HT1080 (cell line): ENCODE measurements at regions not wholly inside any gene's neighbourhood (a gene's known extent, or its start where the extent isn't known, plus 50 kb on each side); places are given as distances from the start of the nearest gene placed in this dataset.

Experiments
- DNase-seq: peaks from one replicate; pipeline ENCODE4 v3.0.0-alpha.2; 2015; ENCODE audit warnings: low read depth

DNA sequence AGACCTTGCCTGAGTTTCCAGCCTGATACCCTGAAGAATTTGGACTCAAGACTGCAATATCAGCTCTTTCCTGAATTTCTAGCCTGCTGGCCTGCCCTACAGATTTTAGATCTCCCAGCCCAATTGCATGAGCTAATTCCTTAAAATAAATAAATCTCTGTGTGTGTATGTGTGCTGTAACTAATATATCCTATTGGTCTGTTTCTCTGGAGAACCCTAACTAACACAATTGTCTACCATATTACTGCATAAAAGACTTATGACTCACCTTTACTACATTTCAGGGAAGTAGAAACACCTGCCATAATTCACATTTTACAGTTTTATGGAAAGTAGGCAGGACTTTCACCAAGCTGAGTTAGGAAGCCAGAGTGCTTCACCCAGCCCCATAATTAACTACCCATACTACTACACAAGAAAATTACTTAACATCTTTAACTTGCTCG lies 90.7 kb upstream of the BEND6 start:
- DNase-seq = peak; percentile 57

GRCh38 chr6:56863366-56863765 lies 91.5 kb upstream of the BEND6 start:
- DNase-seq = peak; percentile 84

DNA sequence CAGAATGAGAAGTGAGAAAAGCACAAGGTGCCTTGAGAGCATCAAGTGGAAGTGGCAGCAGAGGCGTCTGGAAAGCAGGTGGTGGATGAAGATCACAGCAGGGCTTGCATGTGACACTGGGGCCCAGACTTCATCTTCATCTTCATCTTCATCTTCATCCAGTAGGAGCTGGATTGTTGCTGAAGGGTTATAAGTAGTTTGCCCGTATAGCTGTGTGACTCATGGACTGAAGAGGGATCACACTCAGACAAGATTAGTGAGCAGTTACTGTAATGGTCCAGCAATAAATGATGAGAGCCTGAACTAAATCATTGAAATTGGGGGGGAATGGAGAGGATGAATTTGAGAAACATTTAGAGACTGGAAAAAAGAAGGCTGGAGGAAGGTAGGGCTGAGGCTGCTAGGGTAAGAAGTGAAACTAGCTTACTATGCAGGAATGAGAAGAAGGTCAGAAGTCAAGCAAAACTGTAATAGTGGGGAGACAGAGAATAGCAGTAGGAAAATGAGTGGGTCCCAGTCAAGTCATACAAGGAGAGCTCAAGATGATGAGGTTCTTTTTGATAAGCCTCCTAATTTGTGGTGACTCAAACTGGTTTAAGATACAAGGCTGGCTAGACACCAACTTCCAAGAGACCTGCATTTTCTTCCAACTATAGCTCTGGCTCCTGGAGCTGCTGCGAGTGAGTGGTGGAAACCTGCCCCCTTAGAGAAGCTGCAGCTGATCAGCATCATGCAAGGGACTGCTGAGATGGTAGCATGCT lies 92.3 kb upstream of the BEND6 start:
- DNase-seq = peak; percentile 57

GRCh38 chr6:56860475-56860874 lies 94.4 kb upstream of the BEND6 start:
- DNase-seq = peak; percentile 66

DNA sequence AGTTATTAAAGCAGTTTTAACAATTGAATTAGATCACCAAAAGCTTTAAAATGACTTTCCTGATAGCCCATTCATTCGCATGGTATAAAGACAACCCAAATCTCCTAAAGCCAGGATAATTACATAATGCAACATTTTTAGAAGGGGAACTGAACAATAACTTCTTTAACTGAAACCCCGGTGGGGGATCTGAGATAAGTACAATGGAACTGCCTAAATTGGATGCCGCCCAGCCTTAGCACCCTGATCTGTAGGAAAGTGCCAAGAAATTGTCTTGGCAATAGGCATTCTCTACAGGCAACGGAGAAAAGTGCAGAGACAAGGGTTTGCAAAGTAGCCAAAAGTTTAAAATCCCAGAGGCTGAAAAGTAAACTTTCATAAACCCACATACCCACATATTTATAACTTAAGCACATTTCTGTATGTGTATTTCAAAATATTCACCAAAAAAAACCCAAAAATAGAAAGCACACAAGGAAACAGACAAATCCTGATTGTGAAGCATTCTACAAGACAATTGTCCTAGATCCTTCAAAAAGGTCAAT lies 98.8 kb upstream of the BEND6 start:
- DNase-seq = no peak

- no peak for DNase-seq
Observed at GRCh38 chr6:56854086-56854485, 100.8 kb upstream of the BEND6 start.

- no peak for DNase-seq
Observed at GRCh38 chr6:56853541-56853940, 101.4 kb upstream of the BEND6 start.

DNA sequence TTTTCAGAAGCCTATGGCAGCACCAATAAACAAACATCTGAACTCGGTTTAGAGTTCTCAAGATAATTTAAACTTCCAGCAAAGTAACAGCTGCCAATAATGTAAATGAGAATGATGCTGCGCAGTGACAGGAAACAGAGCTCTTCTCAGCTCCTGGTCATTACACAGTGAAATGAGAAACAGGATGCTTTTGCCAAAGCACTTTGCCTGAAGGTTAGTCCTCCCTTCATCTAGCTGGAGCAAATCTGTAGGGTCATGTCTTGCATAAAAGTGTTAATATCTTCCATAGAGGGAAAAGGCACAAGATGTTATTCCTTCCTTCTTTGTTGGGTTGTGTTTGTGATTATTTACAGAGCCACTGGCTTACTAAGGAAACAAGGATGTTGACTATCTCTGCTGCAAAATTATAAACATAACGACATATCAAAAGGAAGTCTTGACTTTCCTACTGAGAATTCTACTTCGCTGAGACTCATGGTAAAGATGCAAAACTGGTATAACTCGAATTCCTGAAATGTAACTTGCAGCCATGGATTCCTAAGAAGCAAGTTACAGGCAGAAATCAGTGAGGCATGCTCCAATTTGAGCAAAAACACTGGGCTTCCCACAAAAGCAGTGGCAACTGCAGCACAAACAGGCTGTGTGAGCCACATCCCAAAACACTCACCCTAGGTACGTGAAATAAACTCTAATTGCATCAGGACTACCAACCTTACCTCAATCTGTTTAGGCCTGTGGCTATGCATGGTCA lies 102.5 kb upstream of the BEND6 start:
- DNase-seq = no peak

GRCh38 chr6:56851541-56852259 lies 103.2 kb upstream of the BEND6 start:
- DNase-seq = peak; percentile 67

- DNase-seq = no peak
Observed at GRCh38 chr6:56851074-56851473, 103.8 kb upstream of the BEND6 start.

- DNase-seq = no peak
Observed at GRCh38 chr6:56850626-56851025, 104.3 kb upstream of the BEND6 start.

DNA sequence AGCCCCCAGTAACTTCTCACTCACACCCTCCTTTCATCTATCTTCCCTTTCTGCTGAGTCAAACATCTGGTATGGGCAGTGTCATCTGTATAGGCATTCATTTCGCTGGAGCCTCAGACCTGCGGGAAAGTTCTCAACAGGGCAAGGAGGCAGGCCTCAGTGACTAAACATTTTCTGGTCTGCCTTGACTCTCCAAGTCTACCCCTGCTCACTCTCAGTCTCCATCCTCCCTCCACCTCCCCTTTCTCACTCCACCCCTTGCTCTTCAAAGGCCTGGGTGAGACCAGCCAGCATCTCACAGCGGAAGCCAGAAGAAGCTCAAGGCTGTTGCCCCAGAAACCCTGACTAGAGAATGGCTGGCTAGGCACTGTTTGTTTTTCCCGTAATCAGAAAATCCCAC lies 105.0 kb upstream of the BEND6 start:
- peak; percentile 83 for DNase-seq

DNA sequence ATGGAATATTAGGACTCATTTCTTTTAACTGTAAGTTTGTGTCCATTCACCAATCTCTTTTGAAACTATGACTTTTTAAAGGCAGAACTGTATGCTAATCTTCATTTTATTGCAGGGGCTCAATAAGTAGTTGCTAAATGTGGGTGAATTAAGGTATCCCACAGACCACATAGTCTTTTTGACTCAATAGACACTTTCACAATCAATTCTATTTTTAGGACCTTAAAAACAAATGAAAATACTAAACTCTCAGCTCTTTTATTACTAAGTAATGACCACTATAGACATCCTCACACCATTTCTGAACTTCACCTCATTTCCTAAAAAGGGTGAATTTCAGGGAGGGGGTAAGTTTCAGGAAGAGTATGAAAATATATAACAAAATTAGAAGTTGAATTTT lies 106.8 kb upstream of the BEND6 start:
- DNase-seq = no peak

- no peak for DNase-seq
Observed at GRCh38 chr6:56845032-56845431, 109.9 kb upstream of the BEND6 start.

DNA sequence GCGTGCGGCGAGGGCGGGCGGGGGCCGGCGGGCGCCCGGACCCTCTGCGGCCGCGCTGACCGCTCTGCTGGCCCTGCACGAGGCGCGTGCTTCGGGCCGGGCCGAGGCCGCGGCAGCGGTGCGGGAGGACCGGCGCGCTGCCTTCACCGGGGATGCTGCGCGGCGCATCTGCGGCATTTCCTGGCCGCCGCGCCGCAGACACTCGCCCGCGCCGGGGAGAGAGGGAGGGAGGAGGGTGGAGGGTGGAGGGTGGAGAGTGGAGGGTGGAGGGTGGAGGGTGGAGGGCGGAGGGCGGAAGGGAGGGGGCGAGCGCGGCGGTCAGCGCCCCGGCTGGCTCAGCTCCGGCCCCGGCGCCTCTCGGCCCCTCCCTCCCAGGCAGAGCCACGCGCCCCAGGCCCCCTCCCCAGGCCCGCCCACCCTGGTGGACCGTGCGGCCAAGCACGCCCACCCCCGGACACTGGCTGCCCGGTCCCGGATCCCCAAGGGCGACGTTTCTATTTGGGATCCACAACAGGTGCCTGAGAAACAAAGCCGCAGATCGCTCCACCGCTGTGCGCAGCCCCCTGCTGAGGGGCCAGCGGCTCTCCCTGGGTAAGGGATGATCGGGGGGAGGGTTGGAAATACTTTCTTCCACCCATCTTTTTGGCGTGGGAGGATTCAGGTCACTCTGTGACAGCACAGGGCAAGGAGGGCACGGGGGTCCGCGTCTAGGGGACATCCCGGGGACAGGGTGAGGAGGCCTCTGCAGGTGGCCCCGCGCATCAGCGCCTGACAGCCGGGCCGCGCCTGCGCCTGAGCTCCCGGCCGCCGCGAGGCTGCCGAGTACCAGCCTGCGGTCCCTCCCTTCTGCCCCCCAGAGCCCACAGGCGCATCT lies 111.2 kb upstream of the BEND6 start:
- peak; percentile 93 for DNase-seq

DNA sequence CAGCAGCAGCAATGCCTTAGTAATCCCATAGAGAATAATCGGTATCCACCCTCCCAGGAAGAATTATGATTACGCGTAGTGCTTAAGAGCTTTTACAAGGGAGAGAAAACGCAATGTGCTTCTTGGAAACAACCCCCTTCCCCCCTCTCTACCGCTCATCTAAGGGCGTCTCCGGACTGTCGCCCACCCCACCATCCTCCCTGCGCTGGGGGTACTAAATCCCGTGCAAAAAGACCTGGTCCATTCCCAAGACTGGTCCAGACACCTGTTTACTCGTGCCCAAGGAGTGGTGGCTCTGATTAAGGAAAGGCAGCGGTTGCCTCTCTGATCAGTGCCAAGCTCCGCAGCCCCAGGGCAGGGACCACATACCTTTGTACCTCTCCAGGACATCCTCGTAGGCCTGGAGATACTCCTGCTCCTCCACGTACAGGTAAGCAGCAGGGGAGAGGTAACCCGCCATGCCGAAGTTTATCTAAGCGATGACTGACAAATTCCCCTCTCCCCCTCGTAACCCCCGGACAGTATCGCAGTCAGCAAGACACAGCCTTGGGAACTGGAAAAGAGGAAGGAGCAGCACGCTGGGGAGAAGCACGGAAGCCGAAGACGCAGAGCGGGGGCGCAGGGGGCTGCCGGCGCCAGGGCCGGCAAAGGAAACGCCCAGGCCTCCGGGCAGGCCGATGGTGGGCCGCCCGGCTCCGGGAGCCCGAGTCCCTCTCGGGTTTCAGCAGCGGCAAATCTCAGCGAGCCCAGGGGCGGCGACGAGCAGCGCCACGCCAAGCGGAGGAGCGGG lies 112.0 kb upstream of the BEND6 start:
- peak; percentile 44 for DNase-seq

DNA sequence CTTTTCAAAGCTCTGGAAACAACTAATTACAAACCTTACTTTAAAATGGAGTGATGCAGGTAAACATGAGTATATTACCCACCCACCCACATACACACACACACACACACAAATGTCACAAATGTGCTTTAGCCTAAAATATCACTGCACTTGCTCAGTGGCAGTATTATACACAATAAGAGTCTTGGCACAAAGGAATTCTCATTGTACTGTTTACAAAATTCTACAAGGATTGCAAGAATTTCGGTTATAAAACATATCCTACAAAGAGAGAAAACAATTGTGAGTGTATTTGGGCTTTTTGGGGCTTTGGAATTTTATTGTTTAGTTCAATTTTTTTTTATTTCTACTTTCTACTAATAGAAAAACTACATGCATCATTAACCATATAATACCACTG lies 113.2 kb upstream of the BEND6 start:
- no peak for DNase-seq

DNA sequence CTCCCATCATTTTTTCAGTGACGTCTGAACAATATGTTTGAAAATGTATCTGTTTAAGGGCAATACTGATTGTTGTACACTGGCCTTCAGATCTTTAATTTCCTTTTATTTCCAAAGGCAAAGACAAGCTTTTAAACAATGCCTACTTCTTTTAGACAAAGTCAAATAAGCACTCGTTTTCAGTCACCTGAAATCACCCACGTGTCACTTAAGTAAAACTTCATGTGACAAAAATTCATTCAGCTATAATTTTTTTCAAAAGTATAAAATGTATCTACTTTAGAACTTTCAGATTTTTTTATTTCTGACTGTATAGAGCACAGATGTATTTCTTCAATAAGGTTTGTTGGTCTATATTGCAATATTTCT lies 113.5 kb upstream of the BEND6 start:
- no peak for DNase-seq

GRCh38 chr6:56840467-56841380 lies 114.2 kb upstream of the BEND6 start:
- peak; percentile 78 for DNase-seq
